Mesendoderm (in vitro differentiated cells): ENCODE measurements at regions not wholly inside any gene's neighbourhood (a gene's known extent, or its start where the extent isn't known, plus 50 kb on each side); places are given as distances from the start of the nearest gene placed in this dataset.
A peak's percentile ranks its signal among the peaks of the same experiment; 100 is the strongest.

ENCODE experiments used
- DNase-seq: peaks from one replicate; pipeline ENCODE4 v3.0.0; 2013
- H2AK5ac ChIP-seq: 2 replicates; pipeline ENCODE4 v1.6.1; 2013; ENCODE audit warnings: low read length, inconsistent platforms
- H2BK120ac ChIP-seq: 2 replicates; pipeline ENCODE4 v1.6.1; 2013; ENCODE audit warnings: low read depth, mild to moderate bottlenecking, low read length, moderate library complexity, mixed read lengths
- H2BK15ac ChIP-seq: replicated peaks from 2 replicates; pipeline ENCODE4 v1.6.1; 2013; ENCODE audit warnings: low read depth, mild to moderate bottlenecking, moderate library complexity
- H2BK5ac ChIP-seq: 2 replicates; pipeline ENCODE4 v1.6.1; 2013; ENCODE audit warnings: low read length, inconsistent platforms
- H3K18ac ChIP-seq: 2 replicates; pipeline ENCODE4 v1.6.1; 2013; ENCODE audit warnings: mild to moderate bottlenecking, low read length, mixed read lengths
- H3K23ac ChIP-seq: one replicate; pipeline ENCODE4 v1.6.1; 2013; ENCODE audit warnings: low read length
- H3K27ac ChIP-seq: 2 replicates; pipeline ENCODE4 v1.5.1; 2013; ENCODE audit warnings: low read depth, mild to moderate bottlenecking, inconsistent platforms, low read length, moderate library complexity
- H3K27me3 ChIP-seq: 2 replicates; pipeline ENCODE4 v1.6.1; 2013; ENCODE audit warnings: low read length, control low read depth, mild to moderate bottlenecking, inconsistent platforms; ENCODE audit not compliant: insufficient read depth, poor library complexity
- H3K36me3 ChIP-seq: 2 replicates; pipeline ENCODE4 v1.6.1; 2013; ENCODE audit warnings: low read length, inconsistent platforms; ENCODE audit not compliant: control insufficient read depth, insufficient read depth
- H3K4ac ChIP-seq: one replicate; pipeline ENCODE4 v1.6.1; 2013; ENCODE audit warnings: low read depth, mild to moderate bottlenecking, low read length, moderate library complexity
- H3K4me1 ChIP-seq: 2 replicates; pipeline ENCODE4 v1.6.1; 2013; ENCODE audit warnings: low read depth, low read length, inconsistent platforms; ENCODE audit not compliant: control insufficient read depth
- H3K4me2 ChIP-seq: 2 replicates; pipeline ENCODE4 v1.6.1; 2013; ENCODE audit warnings: low read length
- H3K4me3 ChIP-seq: 2 replicates; pipeline ENCODE4 v1.5.1; 2013; ENCODE audit warnings: mild to moderate bottlenecking, low read length
- H3K56ac ChIP-seq: one replicate; pipeline ENCODE4 v1.6.1; 2013; ENCODE audit warnings: low read length
- H3K79me1 ChIP-seq: 2 replicates; pipeline ENCODE4 v1.6.1; 2013; ENCODE audit warnings: low read length, inconsistent platforms
- H3K79me2 ChIP-seq: 2 replicates; pipeline ENCODE4 v1.6.1; 2013; ENCODE audit warnings: mild to moderate bottlenecking, low read length; ENCODE audit not compliant: control insufficient read depth, insufficient read depth
- H3K9ac ChIP-seq: 2 replicates; pipeline ENCODE4 v1.6.1; 2013; ENCODE audit warnings: low read length, inconsistent platforms
- H4K5ac ChIP-seq: one replicate; pipeline ENCODE4 v1.6.1; 2013; ENCODE audit warnings: low read length
- H4K8ac ChIP-seq: one replicate; pipeline ENCODE4 v1.6.1; 2013; ENCODE audit warnings: low read depth, mild to moderate bottlenecking, control low read depth, low read length, moderate library complexity
- WGBS: extraction: QIAGEN DNeasy Blood & Tissue Kit; methylation state at CpG from one replicate; pipeline ENCODE4 v1.1.7; 2013; ENCODE audit warnings: low lambda C conversion rate, missing lambda C conversion rate; ENCODE audit not compliant: insufficient coverage; ENCODE audit errors: extremely low coverage; 5-methylcytosine and 5-hydroxymethylcytosine counted together

DNA sequence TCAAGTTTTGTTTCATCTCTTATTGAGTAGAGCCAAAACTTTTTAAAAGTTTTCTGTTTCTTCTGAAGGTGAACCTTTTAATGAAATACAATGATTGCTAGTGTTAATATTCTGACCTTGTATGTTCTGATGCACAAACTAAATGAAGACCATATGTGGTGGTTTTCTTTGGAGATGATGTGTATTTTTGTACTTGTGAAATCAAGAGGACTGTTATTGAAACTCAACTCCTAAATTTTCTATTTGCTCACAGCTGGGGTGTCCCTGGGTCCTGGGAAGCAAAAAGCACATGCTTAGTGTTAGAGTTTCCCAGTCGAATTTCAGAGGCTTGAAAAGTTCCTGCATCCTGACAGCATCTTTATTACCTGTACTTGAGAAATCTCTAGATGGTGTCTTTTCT, 1185.8 kb upstream of the ALCAM start:
- no peaks in the 10 kb centered on the region for H3K36me3 ChIP-seq
- no peaks in the 10 kb centered on the region for H3K4me1 ChIP-seq
- H3K79me2 ChIP-seq = no peaks in the 10 kb centered on the region
- H3K27me3 ChIP-seq = no peaks in the 10 kb centered on the region
- H3K79me1 ChIP-seq = no peaks in the 10 kb centered on the region
- no peak overlapping the region for H3K4me2 ChIP-seq
- H3K18ac ChIP-seq = no peak overlapping the region
- H3K56ac ChIP-seq = no peak overlapping the region
- no peak for DNase-seq
- H3K4ac ChIP-seq = no peak overlapping the region
- H3K27ac ChIP-seq = no peak overlapping the region
- no CpG with 5 or more reads among the region's 1 CpG for WGBS
- no peak overlapping the region for H2BK5ac ChIP-seq
- H4K5ac ChIP-seq = no peak overlapping the region
- no peak overlapping the region for H4K8ac ChIP-seq
- H3K4me3 ChIP-seq = no peak overlapping the region
- no peak overlapping the region for H3K23ac ChIP-seq
- no peak overlapping the region for H2BK15ac ChIP-seq
- H2AK5ac ChIP-seq = no peak overlapping the region
- H2BK120ac ChIP-seq = no peak overlapping the region
- H3K9ac ChIP-seq = no peak overlapping the region

DNA sequence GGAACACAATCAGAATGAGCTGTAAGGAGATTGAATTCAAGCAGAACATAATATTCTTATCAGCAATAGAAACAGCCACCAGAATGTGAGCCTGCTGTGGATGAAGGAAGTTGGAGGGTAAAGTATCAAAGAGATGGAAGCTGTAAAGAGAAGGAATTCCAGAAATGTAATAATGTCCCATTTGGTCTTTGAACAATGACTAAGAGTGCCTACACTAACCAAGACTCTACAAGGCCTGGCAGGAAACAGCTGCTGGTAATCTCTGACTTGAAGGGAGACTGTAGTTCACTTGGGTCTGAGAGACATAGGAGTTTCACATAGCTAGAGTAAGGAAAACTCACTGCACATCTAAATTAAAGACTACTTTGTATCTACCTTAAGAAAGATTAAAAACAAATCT, 1176.0 kb upstream of the ALCAM start:
- H3K4me1 ChIP-seq = no peaks in the 10 kb centered on the region
- DNase-seq = peak; percentile 70
- H3K79me1 ChIP-seq = no peaks in the 10 kb centered on the region
- H3K27me3 ChIP-seq = no peaks in the 10 kb centered on the region
- H3K4me2 ChIP-seq = no peak overlapping the region
- no peak overlapping the region for H3K9ac ChIP-seq
- H3K27ac ChIP-seq = no peak overlapping the region
- H3K56ac ChIP-seq = no peak overlapping the region
- H2BK120ac ChIP-seq = no peak overlapping the region
- no peak overlapping the region for H3K4ac ChIP-seq
- H4K5ac ChIP-seq = no peak overlapping the region
- no peak overlapping the region for H3K4me3 ChIP-seq
- no peak overlapping the region for H2BK15ac ChIP-seq
- H2AK5ac ChIP-seq = no peak overlapping the region
- no peaks in the 10 kb centered on the region for H3K36me3 ChIP-seq
- no peak overlapping the region for H4K8ac ChIP-seq
- H3K18ac ChIP-seq = no peak overlapping the region
- H3K79me2 ChIP-seq = no peaks in the 10 kb centered on the region
- H2BK5ac ChIP-seq = no peak overlapping the region
- H3K23ac ChIP-seq = no peak overlapping the region

DNA sequence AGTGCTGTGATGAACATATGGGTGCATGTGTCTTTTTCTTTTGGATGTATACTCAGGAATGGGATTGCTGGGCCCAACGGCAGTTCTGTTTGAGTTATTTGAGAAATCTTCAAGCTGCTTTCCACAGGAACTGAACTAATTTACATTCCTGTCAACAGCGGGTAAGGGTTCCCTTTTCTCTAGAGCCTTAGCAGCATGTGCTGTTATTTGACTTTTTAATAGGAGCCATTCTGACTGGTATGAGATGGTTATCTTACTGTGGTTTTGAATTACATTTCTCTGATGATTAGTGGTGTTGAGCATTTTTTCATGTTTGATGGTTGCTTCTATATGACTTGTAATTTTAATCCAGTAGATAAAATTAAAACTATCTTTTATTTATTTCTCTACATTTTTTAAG, 1168.6 kb upstream of the ALCAM start:
- H3K18ac ChIP-seq = no peak overlapping the region
- H4K8ac ChIP-seq = no peak overlapping the region
- DNase-seq = no peak
- no peaks in the 10 kb centered on the region for H3K79me2 ChIP-seq
- no peak overlapping the region for H3K4ac ChIP-seq
- H3K56ac ChIP-seq = no peak overlapping the region
- H2BK5ac ChIP-seq = no peak overlapping the region
- no peaks in the 10 kb centered on the region for H3K36me3 ChIP-seq
- H3K4me3 ChIP-seq = no peak overlapping the region
- no peak overlapping the region for H4K5ac ChIP-seq
- no peak overlapping the region for H2AK5ac ChIP-seq
- H2BK120ac ChIP-seq = no peak overlapping the region
- no peak overlapping the region for H3K9ac ChIP-seq
- no CpG with 5 or more reads among the region's 2 CpGs for WGBS
- no peak overlapping the region for H3K27ac ChIP-seq
- H3K79me1 ChIP-seq = no peaks in the 10 kb centered on the region
- H3K27me3 ChIP-seq = no peaks in the 10 kb centered on the region
- no peaks in the 10 kb centered on the region for H3K4me1 ChIP-seq
- no peak overlapping the region for H2BK15ac ChIP-seq
- no peak overlapping the region for H3K23ac ChIP-seq
- no peak overlapping the region for H3K4me2 ChIP-seq

DNA sequence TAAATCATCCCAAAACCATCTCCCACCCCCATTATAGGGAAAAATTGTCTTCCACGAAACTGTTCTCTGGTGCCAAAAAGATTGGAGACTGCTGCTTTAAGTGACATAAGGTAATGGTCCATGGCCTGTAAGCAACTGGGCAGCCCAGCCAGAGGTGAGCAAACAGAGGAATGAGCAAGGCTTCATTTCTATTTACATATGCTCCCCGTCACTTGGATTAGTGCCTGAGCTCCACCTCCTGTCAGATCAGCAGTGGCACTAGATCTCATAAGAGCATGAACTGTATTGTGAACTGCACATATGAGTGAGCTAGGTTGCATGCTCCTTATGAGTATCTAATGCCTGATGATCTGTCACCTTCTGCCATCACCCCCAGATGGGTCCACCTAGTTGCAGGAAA, 1159.8 kb upstream of the ALCAM start:
- Histone ChIP-seq H3K4me3 (no peak overlapping the region), H4K5ac (no peak overlapping the region), H3K4ac (no peak overlapping the region), H3K56ac (no peak overlapping the region), H3K36me3 (no peaks in the 10 kb centered on the region), H2AK5ac (no peak overlapping the region), H3K18ac (no peak overlapping the region), H3K27me3 (no peaks in the 10 kb centered on the region), H3K23ac (no peak overlapping the region), H3K4me1 (no peaks in the 10 kb centered on the region), H3K79me1 (no peaks in the 10 kb centered on the region), H2BK15ac (no peak overlapping the region), H3K79me2 (no peaks in the 10 kb centered on the region), H2BK120ac (no peak overlapping the region), H3K9ac (no peak overlapping the region), H4K8ac (no peak overlapping the region), H2BK5ac (no peak overlapping the region), H3K27ac (no peak overlapping the region), H3K4me2 (no peak overlapping the region)
- no CpG with 5 or more reads among the region's 2 CpGs for WGBS
- peak; percentile 3 for DNase-seq

DNA sequence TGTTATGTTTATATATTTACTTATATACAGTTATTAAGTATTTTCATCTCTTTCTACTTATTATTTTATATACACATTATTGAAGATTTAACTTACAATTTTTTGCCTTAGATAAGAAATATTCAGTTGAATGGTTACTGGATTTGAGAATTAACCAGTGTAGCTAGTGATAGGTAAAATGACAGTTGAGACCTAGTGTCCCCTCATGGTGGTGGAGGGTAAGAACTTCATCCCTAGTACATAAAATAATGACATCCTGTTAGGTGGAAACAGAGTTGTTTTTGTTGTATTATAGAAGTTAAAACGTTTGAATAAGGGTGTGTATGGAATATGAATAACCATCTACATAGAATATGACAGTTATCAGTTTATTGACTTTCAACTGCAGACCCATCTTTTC, 1152.4 kb upstream of the ALCAM start:
- H2BK5ac ChIP-seq = no peak overlapping the region
- H3K4me1 ChIP-seq = no peaks in the 10 kb centered on the region
- H3K79me2 ChIP-seq = no peaks in the 10 kb centered on the region
- no peak overlapping the region for H2AK5ac ChIP-seq
- H2BK15ac ChIP-seq = no peak overlapping the region
- no peak overlapping the region for H3K23ac ChIP-seq
- no peaks in the 10 kb centered on the region for H3K79me1 ChIP-seq
- DNase-seq = no peak
- H2BK120ac ChIP-seq = no peak overlapping the region
- no peak overlapping the region for H3K4ac ChIP-seq
- H3K56ac ChIP-seq = no peak overlapping the region
- H3K4me3 ChIP-seq = no peak overlapping the region
- H3K4me2 ChIP-seq = no peak overlapping the region
- WGBS = 100% methylated on average over 1 of the region's 1 CpG
- no peaks in the 10 kb centered on the region for H3K36me3 ChIP-seq
- H3K27me3 ChIP-seq = no peaks in the 10 kb centered on the region
- H3K27ac ChIP-seq = no peak overlapping the region
- no peak overlapping the region for H3K9ac ChIP-seq
- no peak overlapping the region for H4K5ac ChIP-seq
- H3K18ac ChIP-seq = no peak overlapping the region
- H4K8ac ChIP-seq = no peak overlapping the region

DNA sequence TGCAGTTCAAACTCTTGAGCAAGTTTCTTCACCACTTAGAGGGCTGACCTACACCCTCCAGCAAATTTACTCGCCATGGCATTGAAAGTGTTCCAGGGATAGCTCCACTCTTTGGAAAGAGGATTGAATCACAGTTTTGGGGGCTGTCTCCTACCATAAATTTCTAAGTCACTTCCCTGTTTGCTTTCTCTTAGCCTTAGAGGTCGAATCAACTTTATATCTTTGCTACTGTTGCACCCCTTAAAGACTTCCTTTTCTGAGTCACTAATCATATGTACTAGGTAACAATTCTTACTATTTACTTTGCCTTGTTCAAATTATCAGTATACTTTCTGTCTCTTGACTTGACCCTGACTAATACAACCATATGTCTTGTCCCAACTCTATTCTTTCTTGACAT, 1151.8 kb upstream of the ALCAM start:
- Histone ChIP-seq H3K56ac (no peak overlapping the region), H3K4me2 (no peak overlapping the region), H3K79me1 (no peaks in the 10 kb centered on the region), H2AK5ac (no peak overlapping the region), H4K5ac (no peak overlapping the region), H3K79me2 (no peaks in the 10 kb centered on the region), H3K9ac (no peak overlapping the region), H2BK120ac (no peak overlapping the region), H3K36me3 (no peaks in the 10 kb centered on the region), H3K4me1 (no peaks in the 10 kb centered on the region), H2BK15ac (no peak overlapping the region), H3K18ac (no peak overlapping the region), H3K27ac (no peak overlapping the region), H3K4me3 (no peak overlapping the region), H4K8ac (no peak overlapping the region), H3K27me3 (no peaks in the 10 kb centered on the region), H3K4ac (no peak overlapping the region), H3K23ac (no peak overlapping the region), H2BK5ac (no peak overlapping the region)
- no CpG with 5 or more reads among the region's 2 CpGs for WGBS
- no peak for DNase-seq
